CD4-positive, alpha-beta T cell treated with Interleukin-6 at 100 ng/mL for 8 hours (primary cell): ENCODE measurements at regions not wholly inside any gene's neighbourhood (a gene's known extent, or its start where the extent isn't known, plus 50 kb on each side); places are given as distances from the start of the nearest gene placed in this dataset.

ENCODE experiments used
- DNase-seq: peaks from one replicate; pipeline ENCODE4 v3.0.0-alpha.2; 2020; ENCODE audit warnings: mixed read lengths, low spot score

DNA sequence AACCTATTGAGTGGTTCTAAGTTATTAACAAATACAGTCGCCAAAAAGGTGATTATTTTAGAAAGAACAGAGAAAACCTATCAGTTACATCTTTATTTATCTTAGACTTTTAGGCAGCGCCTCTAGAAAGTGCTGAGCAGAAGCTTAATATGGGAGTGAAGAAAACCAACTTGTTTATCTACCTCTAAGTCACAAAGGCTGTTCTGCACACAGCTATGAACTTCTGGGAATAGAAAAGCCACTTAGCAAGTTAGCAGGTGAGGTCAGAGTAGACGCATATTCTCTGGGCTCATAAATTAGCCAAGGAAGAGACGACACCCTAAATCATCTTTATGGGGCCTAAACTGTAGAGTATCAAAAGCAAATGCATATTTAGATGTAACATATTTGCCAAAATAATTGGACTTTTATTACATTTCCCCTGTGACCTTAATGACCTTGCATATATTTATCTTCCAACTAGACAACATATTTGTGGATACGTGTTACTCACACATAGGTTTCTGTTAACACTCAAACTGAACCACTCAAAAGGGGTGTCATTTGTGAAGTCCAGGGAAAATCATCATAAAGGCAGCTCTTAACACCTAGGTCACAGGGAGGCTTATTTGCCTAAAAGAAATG, 267.1 kb downstream of the ADGB start:
- no peak for DNase-seq

DNA sequence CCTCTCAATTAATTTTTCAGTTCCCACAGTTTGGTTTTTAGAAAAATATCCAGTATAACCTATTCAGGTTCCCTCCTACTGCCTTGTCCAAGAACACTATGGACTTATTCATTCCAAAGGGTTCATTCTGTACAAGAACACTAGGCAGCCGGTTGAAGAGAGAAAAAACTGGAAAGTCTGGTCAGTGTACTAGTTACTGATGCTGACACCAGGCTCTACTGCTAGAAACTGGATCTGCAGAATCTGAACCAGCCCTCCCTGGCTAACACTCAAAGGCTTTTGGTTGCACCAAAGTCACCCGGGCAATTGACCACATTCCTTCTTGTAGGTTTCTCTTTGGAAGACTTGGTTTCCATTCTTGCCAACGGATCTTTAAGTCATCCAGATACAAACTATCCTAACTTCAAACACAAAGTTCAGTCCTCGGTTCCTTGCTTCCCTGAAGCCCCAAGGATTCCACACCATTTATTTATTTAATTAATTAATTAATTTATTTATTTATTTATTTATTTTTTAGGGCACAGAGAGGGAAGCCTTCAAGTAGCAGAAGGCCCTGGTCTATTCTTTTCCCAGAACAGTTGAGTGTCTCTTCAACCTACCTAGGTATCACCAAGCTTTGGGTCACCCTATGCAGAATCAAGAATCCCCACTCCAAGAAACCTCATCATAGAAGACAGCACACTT, 268.1 kb downstream of the ADGB start:
- DNase-seq: no peak

DNA sequence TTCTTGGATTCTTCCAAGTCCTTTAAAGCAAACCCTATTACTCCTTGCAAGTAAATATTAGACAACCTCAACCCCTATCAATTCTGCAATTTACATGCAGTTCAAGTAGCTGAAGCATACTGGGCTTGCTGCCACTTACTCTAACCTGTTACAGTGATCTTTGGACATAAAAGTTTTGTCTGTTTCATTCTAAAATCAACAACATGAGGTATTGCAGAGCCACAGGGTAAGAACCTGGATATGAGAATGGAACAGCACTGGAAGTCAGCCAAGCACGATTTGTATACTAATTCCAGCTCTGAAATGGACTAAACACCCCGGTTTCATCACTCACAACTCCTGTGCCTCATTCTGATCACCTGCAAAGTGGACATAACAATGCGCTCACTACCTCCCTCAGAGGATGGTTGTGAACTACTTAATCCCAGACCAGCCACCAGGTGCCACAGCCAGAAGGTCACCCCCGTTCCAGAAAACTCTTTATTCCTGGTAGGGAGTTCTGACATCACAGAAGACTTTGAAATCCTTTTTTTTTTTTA, 270.0 kb downstream of the ADGB start:
- no peak for DNase-seq

DNA sequence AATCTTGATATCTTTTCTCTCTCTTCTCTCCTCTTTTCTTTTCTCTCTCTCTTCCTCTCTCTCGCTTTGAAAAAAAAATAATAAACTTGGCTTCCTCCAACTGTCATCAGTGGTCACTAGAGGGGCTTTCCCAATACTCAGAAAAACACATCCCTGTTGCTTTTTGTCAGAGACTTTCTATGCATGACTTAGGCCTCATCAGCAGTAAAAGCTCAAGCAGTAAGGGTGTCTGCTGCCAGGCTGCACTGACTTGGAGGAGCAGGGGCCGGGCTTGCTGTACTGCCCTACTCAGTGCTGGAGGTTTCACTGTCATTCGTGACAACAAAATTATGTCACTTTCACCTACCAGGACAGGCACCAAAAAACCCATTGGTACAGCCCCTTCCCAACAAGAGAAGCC, 272.0 kb downstream of the ADGB start:
- DNase-seq: no peak

DNA sequence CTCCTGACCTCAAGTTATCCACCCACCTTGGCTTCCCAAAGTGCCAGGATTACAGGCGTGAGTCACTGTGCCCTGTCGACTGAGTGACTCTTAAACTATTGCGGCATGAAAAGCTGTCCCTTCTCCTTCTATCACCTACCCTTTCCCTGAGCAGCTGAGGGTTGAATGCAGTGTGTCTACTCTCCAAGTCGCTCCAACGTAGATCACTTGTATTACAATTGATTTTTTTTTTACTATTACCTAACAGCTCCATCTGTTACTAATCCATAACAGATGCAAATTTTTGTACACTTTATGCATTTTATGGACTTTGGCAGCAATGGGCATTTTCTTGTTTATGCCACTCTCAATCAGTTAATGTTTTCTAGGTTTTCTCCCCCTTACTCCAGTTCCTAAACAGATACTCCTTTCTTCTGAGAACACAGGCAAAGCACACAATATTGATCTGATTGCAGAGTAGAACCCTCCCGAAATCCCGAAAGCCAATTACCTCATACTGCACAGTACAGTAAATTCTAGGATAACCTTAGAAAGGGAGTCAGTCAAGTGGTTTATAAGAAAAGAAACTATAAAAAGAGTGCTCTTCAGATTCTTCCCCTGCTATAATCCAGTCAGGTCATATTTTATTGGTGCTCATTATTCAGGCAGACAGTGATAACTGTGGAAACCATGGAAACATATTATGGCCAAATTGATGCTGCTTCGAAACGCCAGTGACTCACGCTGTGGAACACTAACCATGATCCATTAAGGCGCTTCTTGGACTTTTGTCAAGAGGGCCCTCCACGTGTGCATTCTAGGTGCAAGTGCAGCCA, 273.0 kb downstream of the ADGB start:
- no peak for DNase-seq

DNA sequence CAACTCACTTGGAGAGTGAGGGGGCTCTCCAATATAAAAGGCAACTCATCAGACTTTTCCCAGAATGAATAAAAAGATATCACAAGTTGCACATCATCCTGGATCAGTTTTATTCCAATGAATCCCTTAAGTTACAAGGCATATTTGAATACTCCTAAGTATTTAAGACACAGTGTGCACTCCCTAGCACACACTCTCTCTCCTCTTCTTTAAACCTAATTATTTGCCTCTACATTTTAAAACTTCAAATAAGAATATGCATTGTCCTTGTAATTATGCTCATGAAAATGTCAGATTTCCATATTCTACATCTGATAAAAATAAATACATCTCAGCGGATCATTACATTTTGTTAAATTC, 273.6 kb downstream of the ADGB start:
- no peak for DNase-seq

DNA sequence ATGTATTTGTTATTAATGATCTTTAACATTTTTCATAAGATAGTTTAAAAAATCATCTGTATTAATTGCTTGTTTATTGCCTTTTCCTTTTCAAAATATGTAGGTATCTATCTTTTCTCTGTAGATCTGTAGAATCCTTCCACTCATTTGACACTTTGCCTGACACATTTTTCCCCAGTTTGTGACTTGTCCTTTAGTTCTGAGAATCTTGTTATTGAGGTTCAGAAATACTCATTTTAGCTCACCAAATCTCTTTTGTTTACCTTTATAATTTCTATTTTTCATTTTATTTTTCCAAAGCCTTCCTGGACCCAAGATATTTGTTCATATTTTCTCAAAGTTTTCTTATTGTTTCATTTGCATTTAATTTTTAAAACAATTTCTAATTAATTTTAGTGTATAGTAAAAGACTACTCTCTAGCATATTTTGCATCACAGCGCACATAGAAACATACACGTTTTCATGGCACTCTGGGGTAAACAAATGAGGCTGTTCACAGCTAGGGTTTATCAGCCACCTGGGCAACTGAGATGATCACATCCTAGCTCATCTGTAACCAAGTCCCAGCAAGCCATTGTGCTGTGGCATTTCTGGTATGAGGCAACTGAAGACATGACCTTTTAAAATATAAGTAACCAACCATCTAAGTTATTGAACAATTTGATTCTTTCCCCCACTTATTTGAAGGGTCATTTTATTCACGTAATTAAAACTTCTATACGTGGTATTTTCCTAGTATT, 275.7 kb downstream of the ADGB start:
- no peak for DNase-seq

DNA sequence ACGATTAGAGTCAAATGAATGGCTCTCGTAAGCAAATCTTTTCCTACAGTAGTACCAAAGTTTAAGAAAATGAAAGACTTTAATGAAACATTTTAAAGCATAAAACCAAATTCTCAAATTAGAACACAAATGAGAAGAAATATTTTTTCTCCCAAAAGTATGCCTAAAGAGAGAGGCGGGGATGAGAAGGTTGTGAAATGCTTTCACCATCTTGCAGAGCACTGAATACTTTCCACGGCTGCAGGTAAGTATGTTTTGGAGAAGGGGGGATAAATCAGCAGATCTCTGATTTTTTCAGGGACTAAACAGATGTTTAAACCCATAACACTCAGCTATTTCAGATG, 277.1 kb downstream of the ADGB start:
- no peak for DNase-seq

DNA sequence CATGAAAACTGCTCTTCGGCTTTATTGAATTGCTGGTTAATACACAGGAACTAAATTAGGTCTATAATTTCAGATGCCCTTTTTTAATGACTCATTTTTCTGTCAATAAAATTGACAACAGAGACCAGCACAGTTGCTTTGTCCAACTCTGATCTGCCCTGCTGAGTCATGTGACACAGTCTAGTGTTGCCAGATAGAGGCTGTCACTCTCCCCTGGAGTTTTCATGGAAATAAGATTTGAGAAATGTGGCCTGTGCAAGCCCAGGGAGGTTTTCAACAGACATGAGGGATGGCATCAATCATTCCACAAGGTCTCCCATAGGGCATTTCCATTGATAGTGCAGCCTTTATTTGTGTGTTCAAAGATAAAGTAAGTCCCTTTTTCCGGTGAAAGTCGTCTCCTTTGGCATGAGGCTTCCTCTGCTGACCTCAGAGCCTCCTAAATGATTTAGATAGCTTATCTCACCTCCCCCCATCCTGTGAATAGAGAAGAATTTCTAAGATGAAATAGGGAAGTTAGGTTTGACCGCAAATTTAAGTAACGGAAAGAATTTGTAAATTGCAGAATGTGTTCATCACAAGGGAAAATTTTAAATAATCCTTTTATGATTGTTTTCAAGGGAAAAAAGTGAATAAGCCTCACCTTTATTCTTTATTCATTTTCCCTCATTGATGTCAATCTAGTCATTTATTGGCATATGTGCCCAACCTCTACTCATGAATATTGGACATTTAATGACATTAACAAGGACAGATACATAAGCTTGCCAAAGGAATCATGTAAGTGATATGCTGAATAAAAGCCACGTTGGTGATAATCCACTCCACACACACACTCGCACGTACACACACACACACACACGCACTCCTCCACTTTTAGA, 277.7 kb downstream of the ADGB start:
- no peak for DNase-seq

DNA sequence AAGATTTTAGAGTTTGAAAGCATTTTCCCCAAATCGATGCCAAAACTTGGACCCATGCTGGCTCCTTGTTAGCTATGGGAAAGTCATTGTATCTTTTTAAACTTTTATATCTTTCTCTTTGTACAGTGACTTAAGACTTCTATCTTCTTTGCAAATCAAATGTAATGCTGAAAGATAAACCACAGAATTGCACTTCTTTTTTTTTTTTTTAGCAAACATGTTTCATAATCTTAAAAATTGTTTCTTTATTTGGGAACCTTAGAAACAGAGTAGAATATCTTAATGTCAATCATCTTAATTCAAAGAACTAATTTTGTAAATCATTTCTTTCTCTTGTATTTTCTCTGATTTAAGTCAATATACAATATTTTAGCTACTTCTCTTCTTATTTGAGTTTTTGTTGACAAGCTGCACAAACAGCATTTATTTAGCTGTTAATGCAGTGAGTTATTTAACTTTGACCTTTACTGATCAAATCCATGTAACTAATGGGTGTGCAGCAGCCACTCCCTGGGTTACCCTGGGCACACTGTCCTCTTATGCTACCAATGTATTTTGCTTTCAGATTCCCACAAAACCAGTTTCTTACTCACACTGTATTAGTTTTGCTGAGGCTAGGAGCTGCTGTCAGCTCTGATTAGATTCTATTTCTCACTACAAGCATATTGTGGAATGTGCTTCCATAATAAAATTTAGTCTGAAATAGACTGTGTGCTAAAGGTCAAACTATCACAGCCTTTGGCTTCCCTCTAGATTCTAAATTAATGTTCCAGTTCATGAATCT, 279.6 kb downstream of the ADGB start:
- DNase-seq: no peak

DNA sequence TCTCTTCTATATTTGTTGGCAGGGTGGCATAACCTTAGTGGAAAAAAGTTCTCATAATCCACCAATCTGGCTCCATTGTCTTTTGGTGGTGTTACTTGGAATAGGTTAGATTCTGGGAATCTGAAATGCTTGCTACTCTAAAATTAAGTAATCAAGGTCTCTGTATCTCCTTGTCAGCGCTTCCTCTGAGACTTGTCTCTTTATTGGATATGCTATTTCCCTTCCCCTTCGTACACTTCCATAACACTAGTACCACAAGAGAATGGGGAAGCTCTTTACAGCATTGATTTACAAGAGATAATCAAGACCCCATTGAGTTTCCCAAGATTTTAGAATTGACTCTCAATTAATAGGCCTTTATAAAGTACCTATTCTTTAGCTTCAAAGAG, 280.2 kb downstream of the ADGB start:
- no peak for DNase-seq

DNA sequence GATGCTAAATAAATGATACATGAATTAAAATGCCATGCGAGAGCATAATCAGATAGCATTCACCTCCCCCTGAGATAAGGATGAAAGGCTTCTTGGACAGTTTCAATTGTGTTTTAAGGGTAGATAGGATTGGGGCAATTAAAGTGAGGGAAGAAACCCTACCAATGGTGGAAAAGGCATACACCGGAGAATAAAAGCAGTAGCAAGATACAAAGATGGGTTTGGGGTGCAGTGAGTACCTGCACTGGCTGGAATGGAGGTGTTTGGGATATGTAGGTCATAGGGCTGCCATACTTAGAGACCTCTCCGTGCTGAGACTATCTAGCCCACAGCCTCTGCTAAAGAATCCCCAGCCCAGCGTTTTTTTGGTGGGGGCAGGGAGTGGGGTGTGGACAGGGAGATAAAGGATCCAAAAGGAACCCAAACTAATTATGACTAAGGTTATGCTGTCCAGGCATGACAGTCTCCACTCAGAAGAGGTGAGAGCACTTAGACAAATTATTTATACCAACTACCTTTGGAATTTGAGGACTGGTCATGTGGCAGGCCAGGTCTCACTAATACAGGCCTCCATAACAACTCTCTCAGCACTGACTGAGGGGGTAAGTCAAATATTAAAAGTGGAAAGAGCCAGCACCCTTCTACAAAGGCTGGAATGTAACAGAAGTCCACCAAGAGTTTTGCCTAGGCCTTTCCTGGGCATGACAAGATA, 280.8 kb downstream of the ADGB start:
- DNase-seq: no peak

DNA sequence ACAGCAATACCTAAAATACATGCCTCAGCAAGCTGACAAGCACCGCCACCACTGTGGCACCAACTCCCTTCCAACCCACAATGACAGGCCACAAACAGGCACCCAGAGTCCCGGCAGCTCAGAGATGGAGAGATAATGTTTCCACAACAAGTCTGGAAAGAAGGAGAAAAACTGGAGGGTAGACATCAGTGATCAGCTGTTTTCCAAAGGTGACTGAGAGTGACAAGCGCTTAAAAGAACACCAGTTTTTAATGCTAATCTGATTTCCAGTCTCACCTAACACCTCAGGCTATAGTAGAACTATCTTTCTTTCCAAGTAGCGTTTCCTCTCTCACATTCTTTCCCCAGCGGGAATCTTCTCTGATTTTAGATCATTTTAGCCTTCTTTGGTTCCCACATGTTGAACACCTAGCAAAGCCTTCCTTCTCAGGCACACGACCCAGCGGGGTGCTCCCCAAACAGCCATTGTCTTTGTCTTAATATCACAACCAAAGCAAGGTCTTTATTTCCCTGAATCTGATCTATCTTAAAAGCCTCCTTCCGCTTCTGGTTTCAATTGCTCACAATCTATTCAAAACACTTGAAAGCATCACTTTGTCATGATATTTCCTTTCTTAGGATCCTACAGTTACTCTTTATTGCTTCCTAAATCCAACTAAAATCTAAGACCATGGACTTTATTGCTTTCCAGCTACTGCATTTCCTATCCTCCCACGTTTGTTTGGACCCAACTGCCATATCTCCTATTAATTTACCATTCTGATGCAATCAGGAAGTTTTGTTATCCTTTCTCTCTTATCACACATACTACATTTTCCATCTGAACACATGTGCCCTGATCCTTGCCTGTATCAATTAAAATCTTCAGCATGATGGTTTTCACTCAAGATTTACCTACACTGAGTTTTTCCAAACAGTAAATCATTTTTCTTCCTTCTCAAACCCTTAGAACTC, 282.7 kb downstream of the ADGB start:
- no peak for DNase-seq

DNA sequence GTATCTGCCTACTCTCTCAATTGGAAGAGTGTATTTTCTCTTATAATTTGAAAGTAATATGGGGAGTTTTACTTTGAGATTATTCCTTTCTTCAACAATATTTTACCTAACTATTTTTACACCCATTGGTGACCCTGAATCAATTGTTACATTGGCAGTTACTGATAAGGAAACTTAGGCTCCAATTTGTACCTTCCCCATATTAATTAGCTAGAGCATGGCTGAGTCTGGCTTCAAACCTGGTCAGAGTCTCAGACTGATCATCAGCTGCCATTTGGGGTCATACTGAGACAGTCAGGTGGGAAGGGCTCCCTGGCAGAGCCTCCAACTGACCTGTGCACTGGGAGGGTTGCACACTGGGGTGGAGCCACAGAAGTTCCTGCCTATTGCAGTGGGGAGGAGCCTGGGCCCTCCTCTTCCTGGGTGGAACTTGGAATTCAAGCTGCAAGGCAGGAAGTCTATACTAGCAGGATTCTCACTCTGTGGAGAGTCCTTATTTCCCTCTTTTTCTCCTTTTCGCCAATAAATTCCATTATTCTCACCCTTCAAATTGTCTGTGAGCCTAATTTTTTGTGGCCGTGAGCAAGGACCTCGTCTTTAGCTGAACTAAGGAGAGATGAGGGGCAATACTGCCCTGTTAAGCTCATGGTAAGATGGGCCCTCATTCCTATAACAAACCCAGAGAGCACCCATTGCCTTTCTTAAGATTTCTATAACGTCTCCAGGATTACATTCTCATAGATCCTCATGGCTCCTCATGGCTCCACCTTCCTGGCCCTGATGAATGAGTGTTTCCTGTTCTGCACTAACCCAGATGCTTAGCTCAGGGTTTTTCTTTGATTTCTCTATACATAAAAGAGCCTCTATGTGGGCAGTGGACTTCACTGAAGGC, 285.1 kb downstream of the ADGB start:
- DNase-seq: no peak

DNA sequence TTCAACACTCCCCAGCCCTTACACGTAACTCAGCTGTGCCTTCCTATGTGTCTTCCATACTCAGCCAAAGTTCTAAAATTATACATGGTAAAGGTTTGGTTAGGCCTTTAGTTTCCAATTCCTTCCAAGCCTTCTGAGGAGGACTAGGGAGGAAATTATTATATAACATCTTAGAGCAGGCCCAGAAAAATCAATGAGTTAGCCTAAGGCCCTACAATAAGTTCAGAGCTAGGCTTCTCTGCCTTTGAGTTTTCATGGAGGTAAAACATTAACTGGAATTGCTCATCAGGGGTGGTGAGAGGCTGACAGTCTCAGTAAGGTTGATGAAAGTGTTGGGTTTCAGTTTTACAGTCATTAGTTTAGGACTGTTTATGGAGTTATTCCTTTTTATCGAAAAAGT, 286.0 kb downstream of the ADGB start:
- DNase-seq: no peak

DNA sequence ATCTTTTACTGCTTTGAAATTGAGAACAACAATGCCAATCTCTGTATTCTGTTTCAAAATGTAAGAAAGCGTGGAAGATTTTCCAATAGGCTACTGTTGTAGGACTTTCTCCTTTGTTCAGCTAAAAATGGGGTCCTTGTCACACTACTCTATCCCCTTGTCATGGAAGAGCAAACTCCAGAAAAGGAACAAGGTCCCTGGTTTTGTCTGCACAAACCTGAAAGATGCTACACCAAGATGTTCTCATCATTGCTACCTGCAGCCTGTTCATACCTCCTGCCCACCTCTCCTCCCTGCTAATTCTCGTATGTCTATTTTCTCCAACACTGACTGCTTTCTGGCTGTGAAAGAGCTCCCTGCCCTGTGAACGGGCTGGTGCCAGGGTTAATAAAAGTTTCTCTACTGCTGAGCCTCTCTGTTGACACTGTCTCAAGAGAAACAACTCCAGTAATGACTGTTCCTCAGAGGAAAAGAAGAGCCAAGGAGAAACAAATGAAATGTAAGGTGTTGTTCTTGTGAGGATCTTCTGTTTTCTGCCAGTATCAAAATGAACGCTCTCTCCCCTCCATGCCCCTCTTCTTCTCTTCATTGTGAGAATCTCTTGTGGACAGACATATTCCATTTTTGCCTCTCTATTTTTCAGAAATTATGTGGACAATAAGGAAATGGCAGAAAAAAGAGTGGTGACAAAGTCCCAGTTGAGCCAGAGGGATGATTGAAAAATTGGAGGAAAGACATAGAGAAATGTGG, 287.1 kb downstream of the ADGB start:
- DNase-seq: no peak
